ENCODE measurements at regions not wholly inside any gene's neighbourhood (a gene's known extent, or its start where the extent isn't known, plus 50 kb on each side); places are given as distances from the start of the nearest gene placed in this dataset.

GRCh38 chr20:48571949-48572847 lies 255.6 kb downstream of the PREX1 start:
- Histone ChIP-seq H3K4me3 (ENCODE audit: low read depth, low read length) (no peak overlapping the region), H3K27me3 (replicated peaks) (no peaks in the 10 kb centered on the region), H3K27ac (no peak overlapping the region), H3K36me3 (replicated peaks) (no peaks in the 10 kb centered on the region)
- DNase-seq: no peak
- no peak for TF ChIP-seq CTCF (IDR thresholded peaks at IDR 0.05; ENCODE audit: low read depth, low read length, missing control alignments)
- in situ Hi-C loops (cut with HindIII; ENCODE audit: low pct_ligation_motif_present, low sequenced_read_pairs): no loop called here

GRCh38 chr20:48569679-48570078 lies 258.1 kb downstream of the PREX1 start:
- no peak for TF ChIP-seq CTCF (IDR thresholded peaks at IDR 0.05; ENCODE audit: low read depth, low read length, missing control alignments)
- no peaks in the 10 kb centered on the region for H3K36me3 ChIP-seq (replicated peaks)
- no peak overlapping the region for H3K4me3 ChIP-seq (ENCODE audit: low read depth, low read length)
- in situ Hi-C loops (cut with HindIII; ENCODE audit: low pct_ligation_motif_present, low sequenced_read_pairs): no loop called here
- H3K27me3 ChIP-seq (replicated peaks): no peaks in the 10 kb centered on the region
- H3K27ac ChIP-seq: no peak overlapping the region
- no peak for DNase-seq

GRCh38 chr20:48568520-48568919 lies 259.3 kb downstream of the PREX1 start:
- no peak overlapping the region for H3K27ac ChIP-seq
- no peak for TF ChIP-seq CTCF (IDR thresholded peaks at IDR 0.05; ENCODE audit: low read depth, low read length, missing control alignments)
- H3K4me3 ChIP-seq (ENCODE audit: low read depth, low read length): no peak overlapping the region
- H3K36me3 ChIP-seq (replicated peaks): no peaks in the 10 kb centered on the region
- no peak for DNase-seq
- no peaks in the 10 kb centered on the region for H3K27me3 ChIP-seq (replicated peaks)
- in situ Hi-C loops (cut with HindIII; ENCODE audit: low pct_ligation_motif_present, low sequenced_read_pairs): no loop called here

GRCh38 chr20:48567145-48567544 lies 260.7 kb downstream of the PREX1 start:
- Histone ChIP-seq H3K27me3 (replicated peaks) (no peaks in the 10 kb centered on the region), H3K4me3 (ENCODE audit: low read depth, low read length) (no peak overlapping the region), H3K36me3 (replicated peaks) (no peaks in the 10 kb centered on the region), H3K27ac (no peak overlapping the region)
- no peak for DNase-seq
- in situ Hi-C loops (cut with HindIII; ENCODE audit: low pct_ligation_motif_present, low sequenced_read_pairs): no loop called here
- no peak for TF ChIP-seq CTCF (IDR thresholded peaks at IDR 0.05; ENCODE audit: low read depth, low read length, missing control alignments)

GRCh38 chr20:48564982-48565539 lies 262.7 kb downstream of the PREX1 start:
- TF ChIP-seq CTCF (IDR thresholded peaks at IDR 0.05; ENCODE audit: low read depth, low read length, missing control alignments): no peak
- in situ Hi-C loops (cut with HindIII; ENCODE audit: low pct_ligation_motif_present, low sequenced_read_pairs): no loop called here
- Histone ChIP-seq H3K27me3 (replicated peaks) (no peaks in the 10 kb centered on the region), H3K36me3 (replicated peaks) (no peaks in the 10 kb centered on the region), H3K4me3 (ENCODE audit: low read depth, low read length) (no peak overlapping the region), H3K27ac (no peak overlapping the region)
- DNase-seq: no peak

Measured in brain microvascular endothelial cell (primary cell).